Inflammatory macrophage treated with lipopolysaccharide for 1 hour (primary cell): ENCODE measurements at regions not wholly inside any gene's neighbourhood (a gene's known extent, or its start where the extent isn't known, plus 50 kb on each side); places are given as distances from the start of the nearest gene placed in this dataset.
"Not testable (repeated sequence)": the region's sequence is repeated elsewhere in the genome, so short reads cannot be mapped to it uniquely, and the experiment has no call there.

ENCODE experiments used
- DNase-seq, 2 donors: peaks; one replicate each; pipeline ENCODE4 v3.0.0-alpha.2; 2020 to 2022

DNA sequence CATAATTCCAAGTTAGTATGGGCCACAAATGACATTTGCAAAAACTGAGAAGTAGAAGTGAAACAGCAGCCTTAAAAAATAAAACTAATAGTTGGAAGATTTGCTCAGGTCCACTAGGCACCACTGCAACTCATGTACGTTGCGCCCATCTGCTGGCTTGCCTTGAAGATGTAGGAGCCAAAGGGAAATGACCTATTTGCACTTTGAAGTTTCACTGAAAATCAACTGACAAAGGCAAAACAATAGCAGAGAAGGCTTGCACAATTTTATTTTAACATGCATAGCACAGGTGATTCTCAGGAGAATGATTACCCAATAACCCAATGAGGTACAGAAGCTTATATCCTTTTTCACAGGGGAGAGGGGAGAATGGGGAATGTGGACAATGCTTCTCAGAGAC, 170.1 kb upstream of the USP25 start:
- DNase-seq: no peak

- DNase-seq: peak; percentile 5 to 19
These were observed 169.3 kb upstream of the USP25 start for GRCh38 chr21:15560383-15561056.

GRCh38 chr21:15562748-15563147, 167.0 kb upstream of the USP25 start:
- no peak for DNase-seq

DNA sequence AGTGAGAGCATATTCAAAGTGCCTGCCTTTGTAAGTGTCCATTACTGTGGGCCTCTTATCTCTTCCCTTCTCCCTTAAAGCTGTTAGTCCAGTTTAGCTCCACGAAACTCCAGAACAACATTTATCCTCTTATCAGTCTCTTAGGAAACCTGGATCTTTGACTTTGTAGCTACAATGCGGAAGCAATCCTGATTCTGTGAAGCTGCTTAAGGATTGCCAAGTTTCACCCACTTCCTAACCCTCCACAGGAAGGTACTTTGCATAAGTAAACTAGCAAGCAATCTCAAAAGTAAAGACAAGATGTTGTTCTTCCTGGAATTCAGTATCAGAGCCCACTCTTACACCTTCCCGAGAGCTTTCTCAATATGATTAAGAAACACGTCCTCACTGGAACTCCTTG, 164.9 kb upstream of the USP25 start:
- no peak for DNase-seq

- DNase-seq: no peak
These were observed 163.1 kb upstream of the USP25 start for GRCh38 chr21:15566703-15567102.

DNA sequence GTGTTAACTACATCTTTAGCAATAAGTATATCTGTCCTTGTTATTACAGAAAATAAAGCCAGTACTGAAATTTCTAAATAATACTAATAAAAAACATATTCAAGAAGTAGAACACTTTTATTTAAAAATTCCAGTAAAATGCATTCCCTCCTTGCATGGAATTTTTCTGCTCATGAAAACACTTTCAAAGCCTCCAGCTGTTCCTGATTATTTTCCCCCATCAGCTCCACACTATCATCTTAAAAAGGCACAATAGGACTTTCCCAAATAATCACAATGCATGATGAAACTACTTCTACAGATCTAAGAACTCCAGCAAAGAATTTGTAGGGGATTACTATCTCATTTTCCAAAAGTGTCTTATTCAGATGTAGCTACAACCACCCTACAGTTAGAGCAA, 162.6 kb upstream of the USP25 start:
- DNase-seq: no peak

- DNase-seq: no peak
These were observed 161.3 kb upstream of the USP25 start for GRCh38 chr21:15568516-15568915.

DNA sequence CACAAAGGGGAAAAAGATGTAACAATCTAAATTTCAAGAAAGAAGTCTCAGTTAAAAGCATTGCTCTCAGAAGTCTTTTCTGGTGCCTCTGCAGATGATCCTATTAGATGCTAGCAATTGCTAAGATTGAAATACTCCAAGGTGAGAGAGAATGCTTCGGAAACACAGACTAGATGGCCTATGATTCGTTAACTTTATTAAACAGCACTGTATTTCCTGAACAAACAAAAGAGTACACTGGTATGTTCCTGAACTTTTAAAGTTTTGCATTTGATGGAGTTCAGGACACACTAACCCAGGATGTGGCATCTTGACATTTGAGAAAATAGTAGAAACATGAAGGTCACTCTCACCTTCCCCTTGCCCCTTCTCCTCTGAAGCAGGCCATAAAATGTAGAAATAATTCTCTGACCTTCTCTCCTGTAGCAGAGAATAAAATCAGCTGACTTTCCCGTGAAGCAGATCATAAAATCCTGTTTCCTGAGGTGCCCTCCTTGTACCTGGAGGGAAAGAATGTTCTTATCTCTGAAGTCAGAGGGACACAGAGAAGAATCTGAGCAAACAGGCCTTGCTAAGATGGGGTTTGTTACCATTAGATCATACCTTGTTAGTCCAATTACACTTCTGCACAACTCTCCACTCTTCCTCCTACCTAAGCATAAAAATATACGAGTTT, 142.9 kb upstream of the USP25 start:
- no peak for DNase-seq

- peak; percentile 37 to 74 for DNase-seq
These were observed 137.4 kb upstream of the USP25 start for GRCh38 chr21:15592271-15592860.

DNA sequence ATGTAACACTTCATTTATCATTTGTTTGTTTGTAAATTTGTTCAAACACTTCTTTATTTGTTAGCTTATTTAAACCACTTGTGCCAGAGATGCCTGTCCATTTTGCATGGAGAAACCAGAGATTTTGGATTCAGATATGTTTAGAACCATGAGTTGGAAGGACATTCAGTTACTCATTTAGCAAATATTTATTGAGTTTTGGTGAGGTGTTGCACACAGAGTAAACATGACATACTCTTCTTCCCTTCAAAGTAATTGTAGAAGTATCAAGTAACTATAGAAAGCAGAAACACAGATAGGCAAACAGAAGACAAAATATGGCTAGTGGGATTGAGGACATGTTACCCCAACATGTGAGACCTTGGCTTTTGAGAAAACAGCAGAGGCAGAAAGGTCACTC, 136.8 kb upstream of the USP25 start:
- DNase-seq: no peak

DNA sequence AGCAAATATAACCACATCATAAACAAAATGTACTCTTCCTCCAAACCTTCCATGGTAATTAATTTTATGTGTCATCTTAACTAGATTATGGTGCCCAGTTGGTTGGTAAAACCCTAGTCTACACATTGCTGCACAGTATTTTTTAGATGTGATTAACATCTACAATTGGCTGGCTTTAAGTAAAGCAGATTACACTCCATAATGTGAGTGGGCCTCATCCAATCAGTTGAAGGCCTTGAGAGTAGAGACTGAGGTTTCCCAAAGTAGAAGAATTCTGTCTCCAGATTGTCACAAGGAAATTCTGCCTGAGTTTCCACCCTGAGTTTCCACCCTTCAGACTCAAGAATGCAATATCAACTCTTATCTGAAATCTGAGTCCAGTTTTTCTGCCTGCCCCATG, 128.4 kb upstream of the USP25 start:
- DNase-seq: no peak

GRCh38 chr21:15604413-15604812, 125.4 kb upstream of the USP25 start:
- no peak for DNase-seq

- no peak for DNase-seq
These were observed 115.0 kb upstream of the USP25 start for GRCh38 chr21:15614766-15615165.

DNA sequence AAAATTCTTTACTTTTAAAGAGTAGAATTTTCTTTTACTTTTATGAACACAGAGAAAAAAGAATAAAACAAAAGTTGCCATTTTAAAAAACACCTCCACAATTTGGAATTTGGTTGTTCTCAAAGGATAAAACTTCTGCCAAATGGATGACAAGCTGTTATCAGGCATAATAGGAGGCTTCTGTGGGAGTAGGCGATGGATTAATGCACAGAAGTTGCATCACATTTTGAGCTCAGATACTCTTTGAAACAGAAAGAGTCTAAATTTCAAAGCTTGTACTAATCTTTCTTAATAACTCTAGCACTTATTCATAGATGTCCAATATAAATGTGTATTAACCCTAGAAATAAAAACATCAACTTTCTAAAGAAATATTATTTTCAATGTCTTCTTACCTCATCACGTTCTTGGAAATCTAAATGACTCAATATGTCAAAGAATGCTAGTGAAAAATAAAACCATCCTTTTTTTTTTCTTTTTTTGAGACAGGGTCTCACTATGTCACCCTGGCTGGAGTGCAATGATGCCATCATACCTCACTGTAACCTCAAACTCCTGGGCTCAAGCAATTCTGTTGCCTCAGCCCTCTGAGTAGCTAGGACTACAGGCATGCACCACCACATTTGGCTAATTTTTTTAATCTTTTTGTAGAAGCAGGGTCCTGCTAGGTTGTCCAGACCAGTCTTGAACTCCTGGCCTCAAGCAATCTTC, 112.8 kb upstream of the USP25 start:
- DNase-seq: peak; percentile 12 to 24

GRCh38 chr21:15617964-15618363, 111.8 kb upstream of the USP25 start:
- DNase-seq: no peak

DNA sequence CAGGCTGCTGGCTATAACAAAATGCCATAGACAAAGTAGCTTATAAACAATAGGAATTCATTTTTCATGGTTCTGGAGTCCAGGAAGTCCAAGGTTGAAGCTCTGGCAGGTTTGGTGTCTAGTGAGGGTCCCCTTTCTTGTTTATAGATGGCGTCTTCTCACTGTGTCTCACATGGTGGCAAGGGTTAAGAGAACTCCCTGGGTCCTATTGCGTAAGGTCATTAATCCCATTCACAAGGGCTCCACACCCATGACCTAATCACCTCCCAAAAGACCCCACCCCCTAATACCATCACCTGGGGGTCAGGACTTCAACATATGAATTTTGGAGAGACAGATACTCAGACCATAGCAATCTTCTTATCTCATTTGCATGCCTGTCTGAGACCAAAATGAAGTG, 108.9 kb upstream of the USP25 start:
- DNase-seq: no peak

GRCh38 chr21:15624646-15625045, 105.1 kb upstream of the USP25 start:
- no peak for DNase-seq

- DNase-seq: no peak
These were observed 104.4 kb upstream of the USP25 start for GRCh38 chr21:15625363-15625762.

DNA sequence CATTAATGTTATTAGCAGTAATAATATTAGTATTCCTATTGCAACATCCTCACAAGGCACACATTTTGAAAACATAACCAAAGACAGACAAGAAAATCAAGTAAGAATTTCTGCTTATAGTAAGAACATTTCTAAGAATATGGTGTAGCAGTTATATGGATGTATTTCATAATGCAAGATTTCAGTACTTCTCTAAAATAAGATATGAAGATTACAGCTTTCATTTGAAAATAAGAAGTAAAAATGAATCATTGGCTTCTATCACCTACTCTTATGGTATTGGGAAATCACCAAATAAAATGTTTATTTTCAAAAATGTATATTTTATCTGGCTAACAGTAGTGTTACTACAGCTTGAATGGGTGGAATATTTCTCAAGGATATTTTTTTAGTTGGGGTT, 103.8 kb upstream of the USP25 start:
- DNase-seq: peak; percentile 57 to 59

DNA sequence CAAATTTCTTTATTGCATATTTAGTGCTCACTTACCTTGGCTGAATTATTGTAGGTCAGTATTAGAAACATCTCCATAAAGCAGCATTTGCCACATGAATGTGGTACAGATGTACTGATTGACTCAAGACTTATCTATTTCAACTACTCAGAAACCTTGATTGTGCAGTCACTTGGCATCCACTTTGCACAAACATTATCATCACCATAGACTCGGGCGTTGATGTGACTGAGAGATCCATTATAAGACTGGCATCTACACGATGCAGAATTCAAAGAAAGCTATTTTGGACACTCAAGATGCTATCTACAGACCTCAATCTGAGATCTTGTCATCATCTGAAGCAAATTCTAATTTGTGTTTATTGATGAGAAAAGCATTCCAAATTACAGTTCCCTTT, 102.8 kb upstream of the USP25 start:
- no peak for DNase-seq

DNA sequence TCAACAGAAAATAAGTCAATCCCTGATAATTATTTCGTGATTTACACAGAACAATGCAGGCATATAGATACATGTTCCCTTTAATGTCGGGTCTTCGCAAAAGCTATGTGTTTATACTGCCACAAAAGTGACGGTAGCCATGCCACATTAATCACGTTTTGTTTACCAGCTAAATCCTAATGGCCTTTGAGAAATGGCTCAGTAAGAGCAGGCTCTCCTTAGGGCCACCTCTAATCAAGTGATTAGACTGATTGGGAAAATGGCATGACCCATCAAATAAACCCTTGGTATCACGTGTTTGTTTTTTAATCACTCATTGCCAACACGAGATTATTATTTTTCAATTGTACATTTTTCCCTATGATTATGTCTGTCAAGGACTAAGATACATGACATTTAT, 102.0 kb upstream of the USP25 start:
- DNase-seq: no peak

GRCh38 chr21:15631342-15631741, 98.4 kb upstream of the USP25 start:
- DNase-seq: no peak

GRCh38 chr21:15634541-15634940, 95.2 kb upstream of the USP25 start:
- not testable (repeated sequence) for DNase-seq
